Lung (tissue), 11 donors: ENCODE measurements at regions not wholly inside any gene's neighbourhood (a gene's known extent, or its start where the extent isn't known, plus 50 kb on each side); places are given as distances from the start of the nearest gene placed in this dataset.

Source experiments
- ATAC-seq: fragments of 200-7000 bp; cut with Tn5 transposase; one replicate; pipeline ENCODE4 v1.9.1; 2020; ENCODE audit warnings: moderate number of reproducible peaks; ENCODE audit not compliant: insufficient read depth, low FRiP score
- DNase-seq, 3 donors: peaks; one replicate each; pipeline ENCODE4 v3.0.0-alpha.2; 2013 to 2017
- H3K27ac ChIP-seq, 2 donors: one replicate each; pipeline ENCODE4 v1.5.1; 2013; ENCODE audit warnings: mild to moderate bottlenecking in 2 of 2, moderate library complexity in 2 of 2, control low read depth in 1 of 2, inconsistent platforms in 1 of 2, low read depth in 1 of 2, low read length in 1 of 2
- H3K27me3 ChIP-seq, 3 donors: one replicate each; pipeline ENCODE4 v1.5.1; 2013; ENCODE audit warnings: low read length in 2 of 3; ENCODE audit not compliant: control insufficient read depth in 3 of 3, insufficient read depth in 3 of 3
- H3K36me3 ChIP-seq, 4 donors: one replicate each; pipeline ENCODE4 v1.5.1; 2013; ENCODE audit warnings: low read length in 4 of 4, mild to moderate bottlenecking in 1 of 4, moderate library complexity in 1 of 4; ENCODE audit not compliant: control insufficient read depth in 4 of 4, insufficient read depth in 4 of 4
- H3K4me1 ChIP-seq, 5 donors: one replicate each; pipeline ENCODE4 v1.5.1; 2013; ENCODE audit warnings: low read length in 5 of 5, mild to moderate bottlenecking in 2 of 5, moderate library complexity in 1 of 5; ENCODE audit not compliant: control insufficient read depth in 5 of 5, insufficient read depth in 5 of 5
- H3K4me3 ChIP-seq: one replicate; pipeline ENCODE4 v1.5.1; 2013; ENCODE audit warnings: mild to moderate bottlenecking, control low read depth, moderate library complexity
- H3K9ac ChIP-seq, 2 donors: one replicate each; pipeline ENCODE4 v1.5.1; 2013; ENCODE audit warnings: low read length in 2 of 2, control low read depth in 1 of 2; ENCODE audit not compliant: insufficient read depth in 1 of 2
- H3K9me3 ChIP-seq, 4 donors: one replicate each; pipeline ENCODE4 v1.5.1; 2013; ENCODE audit warnings: low read length in 3 of 4, mild to moderate bottlenecking in 1 of 4, moderate library complexity in 1 of 4; ENCODE audit not compliant: control insufficient read depth in 4 of 4, insufficient read depth in 3 of 4
- CTCF ChIP-seq: IDR thresholded peaks from 2 replicates; pipeline ENCODE4 v1.5.1; 2012; ENCODE audit warnings: mild to moderate bottlenecking; ENCODE audit errors: control extremely low read depth, extremely low read depth
- WGBS, 2 donors: extraction: QIAGEN DNeasy Blood & Tissue Kit; methylation state at CpG; one replicate each; pipeline ENCODE4 v1.1.7; 2013; 5-methylcytosine and 5-hydroxymethylcytosine counted together
- donor health status: control.
- donor health status: control.
- donor health status: Bipolar disorder and iron deficiency.
- donor health status: healthy.
- donor health status: DM: yes; HTN: yes; CAD: no.

- Histone ChIP-seq H3K27ac (no peak overlapping the region), H3K4me1 (no peaks in the 10 kb centered on the region), H3K36me3 (no peaks in the 10 kb centered on the region), H3K9me3 (no peaks in the 10 kb centered on the region), H3K4me3 (no peak overlapping the region), H3K9ac (no peak overlapping the region), H3K27me3 (no peaks in the 10 kb centered on the region)
- no peak for TF ChIP-seq CTCF
- DNase-seq (no peak), ATAC-seq (no peak)
- WGBS, 2 donors: 83 to 89% methylated on average over 6 of the region's 6 CpGs
Measured at GRCh38 chr13:73481886-73482445, 423.2 kb downstream of the KLF5 start.

GRCh38 chr13:73480779-73481559 lies 422.2 kb downstream of the KLF5 start:
- 82 to 89% methylated on average over 2 of the region's 2 CpGs for WGBS, 2 donors
- Histone ChIP-seq H3K4me3 (no peak overlapping the region), H3K4me1 (no peaks in the 10 kb centered on the region), H3K36me3 (no peaks in the 10 kb centered on the region), H3K9ac (no peak overlapping the region), H3K27me3 (no peaks in the 10 kb centered on the region), H3K9me3 (no peaks in the 10 kb centered on the region), H3K27ac (no peak overlapping the region)
- DNase-seq (no peak), ATAC-seq (no peak)
- no peak for TF ChIP-seq CTCF

- Histone ChIP-seq H3K4me3 (no peak overlapping the region), H3K36me3 (no peaks in the 10 kb centered on the region), H3K27ac (no peak overlapping the region), H3K9ac (no peak overlapping the region), H3K9me3 (no peaks in the 10 kb centered on the region), H3K27me3 (no peaks in the 10 kb centered on the region), H3K4me1 (no peaks in the 10 kb centered on the region)
- TF ChIP-seq CTCF: no peak
- no peak for ATAC-seq
- DNase-seq: no peak
- WGBS, 2 donors: 90 to 97% methylated on average over 1 of the region's 1 CpG
Measured at GRCh38 chr13:73479856-73480255, 421.1 kb downstream of the KLF5 start.

GRCh38 chr13:73479351-73479750 lies 420.5 kb downstream of the KLF5 start:
- TF ChIP-seq CTCF: no peak
- H3K9ac ChIP-seq: no peak overlapping the region
- H3K9me3 ChIP-seq: no peaks in the 10 kb centered on the region
- no peak overlapping the region for H3K27ac ChIP-seq
- ATAC-seq (no peak), DNase-seq (no peak)
- H3K4me1 ChIP-seq: no peaks in the 10 kb centered on the region
- no peaks in the 10 kb centered on the region for H3K36me3 ChIP-seq
- no peak overlapping the region for H3K4me3 ChIP-seq
- no peaks in the 10 kb centered on the region for H3K27me3 ChIP-seq
- 94 to 100% methylated on average over 1 of the region's 1 CpG for WGBS, 2 donors
